GM11168 (cell line): ENCODE measurements at regions not wholly inside any gene's neighbourhood (a gene's known extent, or its start where the extent isn't known, plus 50 kb on each side); places are given as distances from the start of the nearest gene placed in this dataset.

ENCODE experiments used
- in situ Hi-C: fragments of 300-500 bp; cut with MboI; formaldehyde crosslinking; loops from one replicate; pipeline ENCODE4 v1.12.0; 2022; ENCODE audit warnings: low sequenced_read_pairs; ENCODE audit not compliant: unreplicated experiment

DNA sequence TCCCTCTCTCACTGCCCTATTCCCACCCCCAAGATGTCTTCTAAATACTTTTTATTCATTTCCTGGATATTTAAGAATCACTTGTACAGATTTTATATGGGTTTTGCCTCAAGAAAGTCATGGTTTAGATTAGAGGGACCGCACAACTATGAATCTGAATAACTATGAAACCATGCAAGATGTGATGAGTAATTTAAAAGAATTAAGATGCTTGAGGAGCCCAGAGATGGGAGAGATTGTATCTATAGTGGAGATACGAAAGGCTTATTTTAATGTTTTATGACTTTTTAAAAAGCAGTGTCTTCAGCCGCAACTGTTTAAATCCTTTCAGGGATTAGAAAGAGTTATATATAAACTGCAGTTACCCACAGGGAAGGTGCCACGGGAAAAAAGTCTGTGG lies 324.1 kb downstream of the LPIN1 start:
- in situ Hi-C loops: no loop called here

DNA sequence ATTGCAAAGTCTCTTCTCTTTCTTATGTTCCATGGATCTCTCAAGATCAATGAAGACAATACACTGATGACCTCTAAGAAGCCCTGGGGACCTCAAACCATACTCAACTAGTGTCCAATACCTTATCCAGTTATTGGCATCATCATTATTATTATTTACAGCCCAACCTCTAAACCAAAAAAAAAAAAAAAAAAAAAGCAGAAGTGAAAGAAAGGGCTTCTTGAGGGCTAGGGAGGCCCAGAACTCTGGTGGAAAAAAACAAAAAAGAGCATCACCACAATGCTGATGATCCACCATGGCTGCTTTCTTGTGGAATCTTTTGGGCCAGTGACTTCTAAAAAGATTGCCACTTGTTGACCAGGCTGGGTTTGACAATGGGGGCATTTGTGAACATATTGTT lies 324.9 kb downstream of the LPIN1 start:
- in situ Hi-C loops: no loop called here

DNA sequence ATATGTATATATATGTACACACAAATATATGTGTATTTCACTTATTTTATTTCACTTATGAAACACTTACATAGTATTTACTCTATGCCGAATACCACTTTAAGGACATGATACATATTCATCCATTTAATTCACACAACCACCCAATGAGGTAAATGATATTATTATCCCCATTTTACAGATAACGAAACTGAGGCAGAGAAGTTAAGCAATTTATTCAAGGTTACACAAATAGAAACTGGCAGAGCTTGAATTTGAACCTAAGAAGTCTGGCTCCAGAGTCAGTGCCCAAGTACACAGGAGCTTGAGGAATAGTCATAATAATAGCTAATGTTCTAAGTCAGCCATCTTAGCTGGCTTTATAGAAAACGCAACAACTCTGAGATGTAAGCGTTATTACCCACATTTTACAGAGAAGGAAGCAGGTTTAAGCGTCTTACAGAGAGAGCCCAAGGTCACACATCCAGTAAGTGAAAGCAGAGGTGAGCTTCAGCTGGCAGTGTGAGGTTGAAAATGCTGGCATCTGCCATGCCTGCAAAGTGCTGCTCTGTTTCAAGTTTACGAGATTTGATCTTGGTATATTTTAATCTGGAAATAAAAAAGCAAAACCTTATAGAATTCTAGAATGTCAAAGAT lies 326.9 kb downstream of the LPIN1 start:
- in situ Hi-C loops: no loop called here

DNA sequence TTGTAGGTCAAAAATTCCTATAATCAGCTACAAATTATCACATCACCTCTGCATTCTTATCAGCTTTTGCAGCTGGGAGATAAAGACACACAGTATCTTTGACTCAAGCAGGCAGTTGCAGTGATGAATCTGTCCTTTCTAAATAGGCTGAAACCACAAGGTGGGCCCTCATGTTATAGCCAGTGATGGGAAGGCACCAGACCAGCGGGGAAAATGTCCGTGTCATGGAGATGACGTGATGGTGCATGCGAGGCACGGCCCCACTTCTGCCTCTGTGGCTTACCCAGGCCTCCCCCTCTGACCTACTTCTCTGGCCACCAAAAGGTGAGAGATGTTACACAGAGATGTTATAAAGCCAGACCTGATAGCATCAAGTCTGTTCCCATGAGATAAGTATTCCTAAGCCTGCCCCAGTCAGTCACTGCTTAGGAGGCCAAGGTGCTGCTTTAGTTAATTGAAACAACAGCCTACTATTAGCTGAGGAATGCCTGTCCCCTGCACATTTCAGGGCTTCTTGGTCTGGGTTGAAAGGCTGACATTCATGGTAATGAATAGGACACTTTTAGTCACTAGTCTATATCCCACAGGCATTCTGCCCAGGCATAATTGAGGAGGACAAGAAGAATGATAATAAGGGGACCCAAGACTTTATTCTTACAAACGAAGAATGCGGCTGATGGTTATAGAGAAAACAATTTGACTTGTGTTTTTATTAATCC lies 327.9 kb downstream of the LPIN1 start:
- in situ Hi-C loops: no loop called here

DNA sequence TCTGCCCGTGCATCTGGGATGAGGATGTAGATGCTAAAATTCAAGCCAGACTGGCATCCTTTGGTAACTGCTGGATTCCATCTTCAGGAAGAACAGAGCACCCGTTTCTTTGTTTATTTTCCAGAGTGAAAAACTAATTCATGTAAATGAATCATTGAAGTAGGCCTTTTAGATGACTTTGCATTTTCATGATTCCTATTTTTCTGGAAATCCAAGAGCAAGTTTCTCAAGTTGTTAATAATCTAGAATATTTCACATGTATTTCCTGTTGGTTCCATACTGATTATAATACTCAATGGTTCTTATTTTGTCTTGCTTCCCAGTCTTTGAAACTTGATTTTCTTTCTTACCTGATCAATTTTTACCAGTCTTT lies 328.4 kb downstream of the LPIN1 start:
- in situ Hi-C loops: no loop called here

DNA sequence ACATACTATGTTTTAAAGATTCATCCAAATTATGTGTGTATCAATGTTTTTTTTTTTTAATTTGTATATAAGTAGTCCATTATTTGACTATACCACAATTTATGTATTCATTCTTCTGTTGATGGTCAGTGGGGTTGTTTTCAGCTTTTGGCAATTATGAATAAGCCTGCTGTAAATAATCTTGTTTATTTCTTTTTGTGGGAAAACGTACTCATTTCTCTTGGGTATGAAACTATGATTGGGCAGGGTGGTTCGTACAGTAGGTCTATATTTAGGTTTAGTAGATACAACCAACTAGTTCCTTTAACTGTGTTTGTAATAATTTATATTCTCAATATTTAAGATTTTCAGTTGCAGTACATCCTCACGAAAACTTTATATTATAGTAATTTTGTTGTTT lies 329.2 kb downstream of the LPIN1 start:
- in situ Hi-C loops: no loop called here

DNA sequence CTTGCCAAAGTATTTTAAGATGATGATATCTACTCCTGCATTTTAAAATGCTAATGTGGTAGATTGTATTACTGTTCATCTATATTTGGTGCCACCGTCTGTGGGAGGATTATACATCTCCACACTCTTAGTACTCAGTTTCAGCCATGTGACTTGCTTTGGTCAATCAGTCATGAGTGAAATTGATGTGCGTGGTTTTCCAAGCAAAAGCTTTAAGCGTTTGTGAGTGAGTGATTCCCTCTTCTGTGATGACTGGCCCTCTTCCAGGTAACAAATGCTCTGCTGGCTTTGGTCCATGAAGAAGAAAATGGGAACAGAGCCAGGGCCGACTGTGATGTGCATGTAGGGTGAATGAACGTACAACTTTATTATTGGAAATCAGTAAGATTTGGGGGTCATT lies 330.4 kb downstream of the LPIN1 start:
- in situ Hi-C loops: no loop called here

DNA sequence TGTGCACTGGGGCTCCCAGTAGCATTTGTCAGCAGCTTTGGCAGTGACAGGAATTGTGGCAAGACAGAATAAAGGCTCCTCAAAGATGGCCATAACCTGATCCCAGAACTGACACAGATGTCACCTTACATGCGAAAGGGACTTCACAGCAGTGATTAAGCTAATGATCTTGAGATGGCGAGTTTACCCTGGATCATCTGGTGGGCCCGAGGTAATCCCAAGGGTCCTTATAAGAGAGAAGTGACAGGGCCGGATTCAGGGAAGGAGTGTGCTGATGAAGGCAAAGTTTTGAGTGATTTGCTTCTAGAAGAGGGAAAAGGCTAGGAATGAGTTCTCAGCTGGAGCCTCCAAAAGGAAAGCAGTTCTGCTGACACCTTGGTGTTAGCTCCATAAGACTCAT lies 333.9 kb downstream of the LPIN1 start:
- in situ Hi-C loops: no loop called here

DNA sequence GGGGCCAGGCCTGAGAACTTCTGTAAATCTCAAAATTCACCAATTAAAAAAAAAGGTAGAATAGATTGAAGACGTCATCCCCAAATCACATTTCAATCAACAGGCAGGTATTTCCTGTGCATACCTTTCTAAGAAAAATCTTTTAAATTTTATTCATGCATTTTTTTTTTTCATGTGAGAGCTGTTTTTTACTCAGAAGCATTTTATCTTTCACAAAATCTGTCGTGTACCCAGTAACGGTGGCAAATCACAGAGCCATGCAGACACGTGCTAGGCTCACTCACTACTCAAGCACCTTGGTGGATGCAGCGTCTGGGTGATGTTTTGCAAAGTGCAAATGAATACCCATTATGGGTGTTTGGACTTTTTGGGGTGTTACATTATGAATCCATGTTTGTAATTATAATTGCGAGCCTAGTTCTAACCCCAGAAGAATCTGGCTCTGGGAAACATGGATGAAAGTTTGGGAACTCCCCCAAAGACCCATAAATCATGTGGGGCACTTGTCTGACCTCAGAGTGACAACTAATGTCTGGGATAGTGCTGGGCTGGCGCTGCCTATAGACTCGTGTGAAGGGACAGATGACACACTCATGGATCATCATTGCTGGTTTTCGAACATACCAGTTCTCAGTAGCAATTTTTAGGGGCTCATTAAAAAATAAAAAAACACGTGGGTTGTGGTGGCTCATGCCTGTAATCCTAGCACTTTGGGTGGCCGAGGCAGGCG lies 335.2 kb downstream of the LPIN1 start:
- in situ Hi-C loops: no loop called here

DNA sequence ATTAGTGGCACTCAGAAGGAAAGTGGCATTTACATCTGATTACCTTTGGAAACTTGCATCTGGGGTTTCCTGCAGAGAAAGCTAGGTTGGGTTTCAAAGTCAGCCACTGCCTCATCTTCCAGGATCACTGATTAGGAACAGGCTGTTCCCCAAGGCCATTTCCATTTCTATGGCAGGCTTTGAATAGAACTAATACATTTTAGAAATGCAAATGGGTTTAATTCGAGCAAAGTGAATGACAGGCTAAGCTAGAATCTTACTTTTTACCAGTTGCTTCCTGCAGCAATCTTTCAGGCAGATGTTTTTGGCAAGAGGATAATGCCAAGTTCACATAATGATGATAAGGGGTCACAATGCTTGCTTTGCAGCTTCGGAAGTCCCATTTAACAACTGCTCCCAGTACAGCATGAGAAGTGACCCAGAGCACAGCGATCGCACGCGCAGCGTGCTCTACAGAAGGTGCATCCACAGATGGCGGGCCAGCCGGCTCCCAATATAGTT lies 336.7 kb downstream of the LPIN1 start:
- in situ Hi-C loops: no loop called here

DNA sequence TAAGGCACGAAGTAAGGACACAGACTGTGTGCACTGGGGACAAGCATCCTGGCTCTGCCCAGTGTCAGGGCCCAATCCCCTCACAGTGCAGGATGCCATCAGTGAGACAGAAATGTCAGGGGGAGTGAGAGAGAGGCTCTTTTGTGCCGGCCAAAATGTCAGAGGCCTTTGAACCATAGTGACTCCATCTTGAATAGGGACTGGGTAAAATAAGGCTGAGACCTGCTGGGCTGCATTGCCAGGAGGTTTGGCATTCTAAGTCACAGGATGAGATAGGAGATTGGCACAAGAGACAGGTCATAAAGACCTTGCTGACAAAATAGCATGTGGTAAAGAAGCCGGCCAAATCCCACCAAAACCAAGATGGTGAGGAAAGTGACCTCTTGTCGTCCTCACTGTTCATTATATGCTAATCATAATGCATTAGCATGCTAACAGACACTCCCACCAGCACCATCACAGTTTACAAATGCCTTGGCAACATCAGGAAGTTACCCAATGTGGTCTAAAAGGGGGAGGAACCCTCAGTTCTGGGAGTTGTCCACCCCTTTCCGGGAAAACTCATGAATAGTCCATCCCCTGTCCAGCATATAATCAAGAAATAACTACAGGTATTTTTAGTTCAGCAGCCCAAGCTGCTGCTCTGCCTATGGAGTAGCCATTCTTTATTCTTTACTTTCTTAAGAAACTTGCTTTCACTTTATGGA lies 337.4 kb downstream of the LPIN1 start:
- in situ Hi-C loops: no loop called here

DNA sequence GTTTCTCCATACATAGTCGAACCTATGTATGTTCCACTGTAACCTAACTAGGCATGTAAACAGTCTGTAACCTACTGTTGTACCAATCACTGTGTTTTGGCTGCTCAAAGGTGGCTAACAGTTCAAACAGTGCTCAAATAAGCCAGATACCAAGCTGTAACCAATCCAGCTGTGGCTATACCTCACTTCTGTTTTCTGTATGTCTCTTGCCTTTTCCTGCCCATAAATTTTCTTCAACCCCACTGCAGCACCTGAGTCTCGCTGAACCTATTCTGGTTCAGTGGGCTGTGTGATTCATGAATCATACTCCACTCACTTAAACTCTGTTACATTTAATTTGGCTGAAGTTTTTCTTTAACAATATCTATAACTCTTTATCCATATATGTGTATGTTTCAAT lies 340.7 kb downstream of the LPIN1 start:
- in situ Hi-C loops: no loop called here

DNA sequence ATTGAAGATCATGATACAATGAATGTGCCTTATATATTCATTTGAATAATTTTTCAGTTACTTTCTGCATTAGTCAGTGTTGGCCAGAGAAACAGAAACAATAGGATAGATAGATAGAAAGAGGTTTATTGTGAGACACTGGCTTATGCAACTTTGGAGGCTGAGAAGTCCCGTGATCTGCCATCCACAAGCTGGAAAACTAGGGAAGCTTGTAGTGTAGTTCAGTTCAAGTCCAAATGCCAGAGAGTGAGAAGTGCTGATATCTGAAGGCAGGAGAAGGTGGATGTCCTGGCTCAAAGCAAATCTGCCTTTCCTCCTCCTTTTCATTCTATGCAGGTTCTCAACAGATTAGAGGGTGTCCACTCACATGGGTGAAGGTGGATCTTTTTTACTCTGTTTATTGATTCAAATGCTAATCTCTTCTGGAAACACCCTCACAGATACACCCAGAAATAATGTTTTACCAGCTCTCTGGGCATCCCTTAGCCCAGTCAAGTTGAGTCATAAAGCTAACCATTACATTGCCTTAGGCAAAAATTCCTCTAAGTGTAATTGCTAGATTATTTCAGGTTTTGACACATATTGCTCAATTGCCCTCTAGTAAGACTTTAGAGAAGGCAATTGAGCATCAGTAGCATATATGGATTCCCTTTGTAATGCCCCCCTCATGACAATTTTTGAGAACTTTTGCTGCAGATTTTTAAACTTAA lies 341.4 kb downstream of the LPIN1 start:
- in situ Hi-C loops: no loop called here

DNA sequence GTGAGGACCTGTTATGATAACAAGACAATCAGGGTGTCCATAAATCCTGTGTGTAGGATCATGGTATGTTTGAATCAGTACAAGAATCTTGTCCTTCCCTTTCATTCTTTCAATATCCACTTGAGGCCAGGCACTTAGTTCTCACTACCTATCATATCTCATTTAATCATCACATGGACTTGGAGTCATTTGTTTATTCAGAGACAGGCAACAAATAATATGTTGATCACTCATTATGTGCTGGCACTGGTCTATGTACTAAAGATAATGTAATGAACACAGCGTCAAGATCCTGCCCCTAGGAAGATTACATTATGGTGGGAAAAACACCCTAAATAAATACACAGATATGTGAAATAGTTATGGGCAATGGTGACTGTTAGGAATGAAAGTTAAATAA lies 342.6 kb downstream of the LPIN1 start:
- in situ Hi-C loops: no loop called here

DNA sequence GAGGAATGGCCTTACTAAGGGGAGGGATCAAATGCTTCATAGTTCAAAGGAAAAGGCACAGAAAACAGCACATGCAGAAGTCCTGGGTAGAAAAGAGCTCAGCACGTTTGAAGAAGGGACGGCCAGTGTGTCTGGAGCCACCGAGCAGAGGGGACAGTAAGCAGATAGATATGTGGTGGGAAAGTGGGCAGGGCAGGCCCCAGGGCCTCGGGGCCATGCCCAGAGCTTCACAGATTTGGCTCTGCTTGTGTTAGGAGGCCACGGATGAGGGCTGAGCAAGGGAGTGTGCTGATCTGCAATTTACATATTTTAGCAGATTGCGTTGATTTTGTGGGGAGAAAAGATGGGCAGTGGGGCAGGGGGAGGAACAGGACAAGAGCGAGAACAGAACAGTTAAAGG lies 343.1 kb downstream of the LPIN1 start:
- in situ Hi-C loops: no loop called here

DNA sequence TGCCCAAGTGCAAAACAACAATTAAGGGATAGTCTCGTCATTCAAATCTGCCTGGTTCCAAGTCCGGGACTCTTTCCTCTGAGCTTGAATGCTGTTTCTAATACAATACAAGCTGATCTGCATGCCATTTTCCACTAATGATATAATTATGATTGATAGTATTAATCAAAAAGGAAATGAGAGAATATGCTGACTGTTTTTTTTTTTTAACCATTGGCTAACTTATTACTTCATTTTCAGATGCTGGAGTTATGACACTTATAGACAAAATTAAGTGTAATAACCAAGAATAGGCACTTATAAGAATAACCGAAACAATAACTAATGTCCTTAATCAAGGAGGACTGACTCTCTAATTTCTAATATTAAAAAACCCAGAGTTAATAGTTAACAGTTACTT lies 343.6 kb downstream of the LPIN1 start:
- in situ Hi-C loops: no loop called here

DNA sequence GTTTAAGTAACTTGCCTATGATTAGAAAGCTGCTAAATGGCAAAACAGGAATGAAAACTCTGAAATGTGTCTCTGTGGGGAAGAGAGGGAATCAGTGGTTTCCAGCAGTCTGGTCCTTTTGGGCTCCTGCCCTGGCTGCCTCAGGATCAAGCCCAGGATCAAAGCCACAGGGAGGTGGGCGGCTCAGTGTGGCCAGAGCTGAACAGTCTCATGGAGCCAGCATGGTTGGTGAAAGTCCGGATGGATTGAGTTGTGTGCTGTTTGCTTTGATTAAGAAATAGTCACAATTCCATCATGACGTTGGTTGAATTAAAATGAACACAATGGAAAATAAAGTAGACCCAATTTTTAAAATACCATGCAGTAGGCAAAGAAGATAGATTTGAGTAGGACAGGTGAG lies 344.2 kb downstream of the LPIN1 start:
- in situ Hi-C loops: no loop called here

DNA sequence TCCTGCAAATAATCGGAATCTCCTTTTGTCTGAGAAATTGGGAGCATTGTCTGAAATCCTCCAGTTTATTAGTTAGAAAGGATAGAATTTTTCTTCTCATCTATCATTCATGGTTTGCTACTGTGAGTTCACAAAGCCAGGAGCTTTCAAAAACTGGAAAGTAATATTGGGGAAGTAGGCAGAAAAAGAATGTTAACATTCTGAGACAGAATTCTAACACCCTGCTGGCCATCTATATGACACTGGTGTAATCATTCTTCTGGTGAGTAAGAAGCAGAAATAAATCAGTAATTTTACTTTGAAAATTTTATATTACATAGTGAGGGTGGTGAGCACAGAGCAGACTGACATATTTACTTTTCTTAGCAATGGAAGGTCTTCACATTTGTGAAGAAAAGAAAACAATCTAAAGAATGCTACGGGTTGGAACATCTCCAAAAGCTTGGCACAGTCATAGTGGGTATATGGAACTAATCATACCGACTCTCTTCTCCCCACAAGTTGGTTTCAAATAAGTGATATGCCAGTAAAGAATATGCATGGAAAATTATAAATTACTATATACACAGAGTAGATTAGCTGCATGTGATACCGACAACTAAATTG lies 344.9 kb downstream of the LPIN1 start:
- in situ Hi-C loops: no loop called here

DNA sequence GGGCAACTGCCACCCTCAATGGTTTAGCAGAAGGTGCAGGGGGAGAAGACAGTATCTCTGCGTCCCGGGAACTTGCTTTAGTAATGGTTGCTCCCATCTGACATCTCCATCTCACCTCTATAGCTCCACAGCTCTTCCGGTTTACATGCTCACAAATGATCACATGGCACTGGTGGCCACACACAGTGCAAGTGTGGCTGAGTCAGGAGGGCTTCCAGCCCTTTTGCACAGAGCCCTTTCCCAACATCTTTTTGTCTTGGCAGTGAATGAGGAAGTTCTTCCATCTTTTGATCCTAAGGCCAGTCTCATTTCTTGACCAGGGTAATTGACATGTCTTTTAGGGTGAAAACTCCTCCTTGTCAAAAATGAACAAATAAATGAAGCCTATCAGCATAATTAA lies 347.7 kb downstream of the LPIN1 start:
- in situ Hi-C loops: no loop called here
